Progenitor cell of endocrine pancreas (in vitro differentiated cells): ENCODE measurements at regions not wholly inside any gene's neighbourhood (a gene's known extent, or its start where the extent isn't known, plus 50 kb on each side); places are given as distances from the start of the nearest gene placed in this dataset.

Experiments
- DNase-seq: peaks from one replicate; pipeline ENCODE4 v3.0.0; 2021; ENCODE audit warnings: low spot score; ENCODE audit not compliant: unreplicated experiment
- H3K27ac Mint-ChIP-seq: 2 replicates; pipeline ENCODE4 v1.8.0; 2021; ENCODE audit warnings: mild to moderate bottlenecking, moderate library complexity, mixed read lengths
- H3K27me3 Mint-ChIP-seq: 2 replicates; pipeline ENCODE4 v1.8.0; 2021; ENCODE audit warnings: mixed read lengths
- H3K36me3 Mint-ChIP-seq: 2 replicates; pipeline ENCODE4 v1.8.0; 2022; ENCODE audit warnings: mixed read lengths; ENCODE audit not compliant: insufficient read depth
- H3K4me1 Mint-ChIP-seq: 2 replicates; pipeline ENCODE4 v1.8.0; 2021; ENCODE audit warnings: low read depth, mixed read lengths
- H3K4me3 Mint-ChIP-seq: 2 replicates; pipeline ENCODE4 v1.8.0; 2021; ENCODE audit warnings: low read depth, mild to moderate bottlenecking, moderate library complexity, mixed read lengths
- H3K9me3 Mint-ChIP-seq: 2 replicates; pipeline ENCODE4 v1.8.0; 2021; ENCODE audit warnings: low read depth, mixed read lengths
- CTCF ChIP-seq: fragments of 200-600 bp; sonication (generic); IDR thresholded peaks from one replicate; pipeline ENCODE4 v1.5.0; 2021; ENCODE audit warnings: antibody characterized with exemption, mild to moderate bottlenecking; ENCODE audit not compliant: unreplicated experiment

GRCh38 chr2:21429747-21430146, 306.0 kb downstream of the TDRD15 start:
- Mint-ChIP-seq H3K27me3 (no peaks in the 10 kb centered on the region), H3K9me3 (peaks cover 11% of the 10 kb centered on the region), H3K27ac (no peak overlapping the region), H3K4me1 (no peaks in the 10 kb centered on the region), H3K36me3 (peaks cover 4% of the 10 kb centered on the region), H3K4me3 (no peak overlapping the region)
- TF ChIP-seq CTCF = no peak
- DNase-seq = no peak

GRCh38 chr2:21431078-21431477, 307.3 kb downstream of the TDRD15 start:
- no peaks in the 10 kb centered on the region for H3K27me3 Mint-ChIP-seq
- TF ChIP-seq CTCF = no peak
- no peak overlapping the region for H3K27ac Mint-ChIP-seq
- H3K4me1 Mint-ChIP-seq = no peaks in the 10 kb centered on the region
- H3K4me3 Mint-ChIP-seq = no peak overlapping the region
- H3K36me3 Mint-ChIP-seq = peaks cover 4% of the 10 kb centered on the region
- DNase-seq = no peak
- H3K9me3 Mint-ChIP-seq = peaks cover 13% of the 10 kb centered on the region

GRCh38 chr2:21438949-21439348, 315.2 kb downstream of the TDRD15 start:
- H3K4me3 Mint-ChIP-seq = no peak overlapping the region
- peaks cover 2% of the 10 kb centered on the region for H3K36me3 Mint-ChIP-seq
- H3K4me1 Mint-ChIP-seq = no peaks in the 10 kb centered on the region
- peaks cover 10% of the 10 kb centered on the region for H3K9me3 Mint-ChIP-seq
- no peak for TF ChIP-seq CTCF
- DNase-seq = no peak
- H3K27ac Mint-ChIP-seq = no peak overlapping the region
- H3K27me3 Mint-ChIP-seq = no peaks in the 10 kb centered on the region

GRCh38 chr2:21441442-21441841, 317.7 kb downstream of the TDRD15 start:
- Mint-ChIP-seq H3K4me3 (no peak overlapping the region), H3K27ac (no peak overlapping the region), H3K9me3 (no peaks in the 10 kb centered on the region), H3K36me3 (no peaks in the 10 kb centered on the region), H3K27me3 (no peaks in the 10 kb centered on the region), H3K4me1 (no peaks in the 10 kb centered on the region)
- DNase-seq = no peak
- no peak for TF ChIP-seq CTCF

GRCh38 chr2:21443494-21444105, 319.8 kb downstream of the TDRD15 start:
- Mint-ChIP-seq H3K9me3 (no peaks in the 10 kb centered on the region), H3K27ac (no peak overlapping the region)
- no peak for DNase-seq

More at GRCh38 chr2:21443494-21444105, 319.8 kb downstream of the TDRD15 start:
- Mint-ChIP-seq H3K4me3 (no peak overlapping the region), H3K36me3 (no peaks in the 10 kb centered on the region), H3K4me1 (peaks cover 5% of the 10 kb centered on the region), H3K27me3 (no peaks in the 10 kb centered on the region)
- TF ChIP-seq CTCF = no peak
